Skin epidermis (tissue), 12 donors: ENCODE measurements at regions not wholly inside any gene's neighbourhood (a gene's known extent, or its start where the extent isn't known, plus 50 kb on each side); places are given as distances from the start of the nearest gene placed in this dataset.

ENCODE experiments used
- H3K27ac ChIP-seq, 21 experiments: fragments of 200-600 bp; sonication (generic) in 11 of 21; one replicate each; pipeline ENCODE4 v1.5.0; 2020; ENCODE audit warnings: mild to moderate bottlenecking in 3 of 21, inconsistent platforms in 2 of 21, moderate library complexity in 2 of 21
- H3K4me3 ChIP-seq, 7 experiments: fragments of 200-600 bp; sonication (generic) in 2 of 7; one replicate each; pipeline ENCODE4 v1.5.0; 2020; ENCODE audit warnings: inconsistent platforms in 2 of 7, mild to moderate bottlenecking in 2 of 7, moderate library complexity in 1 of 7

DNA sequence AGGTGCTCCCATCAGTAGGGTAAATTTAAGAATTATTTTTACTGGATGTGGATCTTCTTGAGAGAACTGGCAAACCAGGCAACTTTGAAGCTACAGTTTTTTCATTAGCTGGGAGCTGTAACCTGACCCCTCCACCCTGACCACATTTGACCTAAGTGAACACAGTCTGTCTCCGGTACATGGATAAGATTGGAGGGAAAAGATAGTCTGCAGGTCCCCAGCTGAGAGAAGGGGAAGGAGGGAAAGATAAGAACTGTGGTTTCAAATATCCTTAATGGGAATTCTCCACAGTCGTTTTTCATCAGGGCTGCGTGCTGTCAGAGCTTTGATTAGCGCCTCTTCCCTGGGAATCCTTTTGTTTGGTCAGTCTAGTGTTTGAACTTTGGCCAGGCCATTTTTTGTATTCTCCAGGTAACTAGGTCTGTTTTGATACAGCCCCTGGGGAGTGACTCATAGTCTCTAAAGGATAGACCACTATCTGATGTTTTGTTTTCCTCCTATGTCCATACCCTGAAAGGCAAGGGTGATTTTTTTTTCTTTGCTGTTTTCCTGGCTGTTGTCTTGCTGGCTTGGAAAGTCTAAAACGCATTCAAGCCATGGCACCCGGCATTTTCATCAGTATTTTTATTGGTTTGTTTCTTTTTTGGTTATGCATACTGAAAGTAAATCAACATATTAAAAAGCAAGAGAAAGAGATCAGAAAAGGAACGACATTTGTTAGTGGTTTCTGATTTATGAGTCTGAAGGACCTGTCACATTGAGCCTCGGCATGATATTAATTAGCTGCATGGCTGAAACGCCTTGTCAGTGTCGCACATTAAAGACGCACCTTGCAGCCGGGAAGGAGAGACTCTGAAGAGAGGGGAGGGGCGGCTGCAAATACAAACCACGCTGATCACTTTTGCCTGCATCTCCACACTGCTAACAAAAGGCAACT is 183.4 kb upstream of the FN1 start:
- Histone ChIP-seq H3K27ac (no peak overlapping the region), H3K4me3 (no peak overlapping the region)

DNA sequence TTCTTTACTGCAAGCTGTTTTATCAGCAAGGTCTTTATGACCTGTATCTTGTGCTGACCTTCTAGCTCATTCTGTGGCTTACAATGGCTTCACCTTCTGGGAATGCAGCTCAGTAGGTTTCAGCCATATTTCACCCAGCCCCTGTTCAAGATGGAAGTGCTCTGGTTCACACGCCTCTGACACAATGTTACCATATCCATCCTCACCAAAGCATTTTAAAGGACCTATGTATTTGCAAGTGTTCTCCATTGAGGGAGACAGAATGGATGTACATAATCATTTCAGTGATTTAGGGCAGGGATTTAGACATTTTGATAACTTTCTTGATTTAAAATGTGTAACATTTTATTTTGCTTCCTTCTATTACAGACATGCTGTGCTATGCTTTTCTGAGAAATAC is 182.3 kb upstream of the FN1 start:
- H3K27ac ChIP-seq: no peak overlapping the region
- H3K4me3 ChIP-seq: no peak overlapping the region

DNA sequence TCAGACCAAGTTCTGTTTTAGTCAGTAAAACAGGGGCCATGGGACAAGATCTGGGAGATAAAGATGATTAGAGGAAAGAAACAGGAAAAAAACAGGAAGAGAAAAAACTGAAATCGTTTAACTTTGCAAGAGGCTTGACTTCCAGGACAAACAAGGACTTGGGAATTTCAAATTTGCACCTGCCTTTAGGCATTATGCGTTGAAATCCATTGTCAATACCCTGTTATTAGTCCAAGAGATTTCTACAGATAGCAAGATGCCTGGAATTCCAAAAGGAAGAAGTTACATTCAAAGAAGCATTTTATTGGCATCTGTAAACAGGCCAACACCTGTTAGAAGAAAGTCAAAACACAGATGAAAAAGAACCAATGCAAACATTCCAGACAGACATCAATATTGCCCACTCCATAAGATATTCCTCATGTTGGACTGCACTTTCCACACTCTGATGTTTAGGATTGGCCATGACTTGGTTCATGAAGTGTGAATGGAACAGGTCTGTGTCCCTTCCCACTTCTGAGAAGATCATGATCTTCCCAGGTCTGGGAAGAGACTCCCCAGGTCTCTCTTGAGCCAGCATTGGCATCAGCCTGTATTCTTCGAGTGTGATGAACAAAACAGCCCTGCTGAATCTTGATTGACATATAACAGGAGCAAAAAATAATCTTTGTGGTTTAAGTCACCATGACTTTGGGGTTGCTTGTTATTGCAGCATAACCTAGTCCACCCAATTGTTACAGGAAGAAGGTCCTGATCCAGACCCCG is 181.4 kb upstream of the FN1 start:
- no peak overlapping the region for H3K27ac ChIP-seq
- no peak overlapping the region for H3K4me3 ChIP-seq

DNA sequence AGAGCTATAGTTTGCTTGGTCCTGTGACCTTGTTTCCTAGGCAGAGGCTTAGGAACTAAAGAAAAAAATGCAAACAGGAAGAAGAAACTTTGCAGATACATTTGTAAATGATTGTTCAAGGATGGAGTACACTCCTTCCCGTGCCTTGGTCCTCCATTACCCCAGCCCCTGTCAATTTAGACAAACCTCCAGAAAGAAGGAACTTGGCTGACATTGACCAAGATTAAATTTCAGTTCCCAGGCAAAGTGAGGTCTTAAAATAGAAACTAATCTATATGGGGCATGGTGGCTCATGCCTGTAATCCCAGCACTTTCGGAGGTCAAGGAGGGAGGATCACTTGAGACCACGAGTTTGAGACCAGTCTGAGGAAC is 179.9 kb upstream of the FN1 start:
- no peak overlapping the region for H3K4me3 ChIP-seq
- no peak overlapping the region for H3K27ac ChIP-seq

DNA sequence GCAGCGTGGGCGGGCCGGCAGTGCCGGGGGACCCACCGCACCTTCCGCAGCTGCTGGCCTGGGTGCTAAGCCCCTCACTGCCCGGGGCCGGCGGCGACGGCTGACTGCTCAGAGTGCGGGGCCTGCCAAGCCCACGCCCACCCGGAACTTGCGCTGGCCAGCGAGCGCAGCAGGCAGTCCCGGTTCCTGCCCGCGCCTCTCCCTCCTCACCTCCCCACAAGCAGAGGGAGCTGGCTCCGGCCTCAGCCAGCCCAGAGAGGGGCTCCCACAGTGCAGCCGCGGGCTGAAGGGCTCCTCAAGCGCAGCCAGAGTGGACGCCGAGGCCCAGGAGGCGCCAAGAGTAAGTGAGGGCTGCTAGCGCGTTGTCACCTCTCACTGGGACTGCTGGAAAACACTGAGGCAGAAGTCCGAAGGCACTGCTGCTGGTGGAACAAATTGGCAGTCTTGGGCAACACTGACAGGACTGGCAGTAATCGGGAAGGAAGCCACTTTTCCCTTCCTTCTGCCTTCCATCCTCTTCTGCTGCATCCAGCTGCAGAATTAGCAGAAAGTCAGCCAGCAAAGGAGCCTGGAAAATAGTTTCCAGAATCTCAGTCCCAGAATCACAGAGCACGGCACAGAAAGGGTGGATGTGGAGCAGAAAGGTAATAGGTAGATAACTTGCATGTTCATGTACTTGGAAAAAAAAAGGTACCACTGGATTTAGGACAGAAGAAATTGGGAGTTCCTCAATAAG is 179.4 kb upstream of the FN1 start:
- H3K4me3 ChIP-seq: no peak overlapping the region

DNA sequence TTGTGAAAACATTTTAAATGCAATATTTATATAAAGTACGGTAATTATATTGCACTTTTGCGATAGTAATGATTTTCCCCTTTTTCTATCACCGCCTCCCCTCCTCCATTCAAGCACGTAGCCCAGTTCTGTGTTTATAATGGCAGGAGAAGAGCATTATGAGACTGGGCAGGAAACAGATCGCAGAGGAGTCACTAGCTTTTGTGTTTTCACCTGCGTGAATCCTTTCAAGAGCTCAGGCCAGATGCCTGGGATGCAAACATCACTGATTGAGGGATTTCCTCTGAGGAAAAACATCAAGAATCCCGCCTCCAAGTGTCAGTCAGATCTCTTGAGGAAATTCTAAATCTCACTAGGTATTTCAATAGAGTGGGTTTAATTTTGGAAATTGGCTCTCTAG is 178.4 kb upstream of the FN1 start:
- Histone ChIP-seq H3K27ac (no peak overlapping the region), H3K4me3 (no peak overlapping the region)

More for the DNA sequence above, 179.4 kb upstream of the FN1 start:
- no peak overlapping the region for H3K27ac ChIP-seq

DNA sequence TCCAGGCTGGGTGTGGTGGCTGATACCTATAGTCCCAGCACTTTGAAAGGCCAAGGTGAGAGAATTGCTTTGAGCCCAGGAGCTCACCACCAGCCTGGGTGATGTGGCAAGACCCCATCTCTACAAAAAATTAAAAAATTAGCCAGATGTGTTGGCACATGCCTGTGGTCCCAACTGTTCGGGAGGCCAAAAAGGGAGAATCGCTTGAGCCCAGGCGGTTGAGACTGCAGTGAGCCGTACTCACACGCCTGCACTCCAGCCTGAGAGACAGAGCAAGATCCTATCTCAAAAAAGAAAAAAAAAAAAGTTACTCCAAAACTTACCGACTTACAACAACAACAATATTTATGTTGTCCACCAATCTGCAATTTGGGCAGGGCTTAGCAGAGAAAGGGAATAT is 178.0 kb upstream of the FN1 start:
- no peak overlapping the region for H3K27ac ChIP-seq
- no peak overlapping the region for H3K4me3 ChIP-seq

DNA sequence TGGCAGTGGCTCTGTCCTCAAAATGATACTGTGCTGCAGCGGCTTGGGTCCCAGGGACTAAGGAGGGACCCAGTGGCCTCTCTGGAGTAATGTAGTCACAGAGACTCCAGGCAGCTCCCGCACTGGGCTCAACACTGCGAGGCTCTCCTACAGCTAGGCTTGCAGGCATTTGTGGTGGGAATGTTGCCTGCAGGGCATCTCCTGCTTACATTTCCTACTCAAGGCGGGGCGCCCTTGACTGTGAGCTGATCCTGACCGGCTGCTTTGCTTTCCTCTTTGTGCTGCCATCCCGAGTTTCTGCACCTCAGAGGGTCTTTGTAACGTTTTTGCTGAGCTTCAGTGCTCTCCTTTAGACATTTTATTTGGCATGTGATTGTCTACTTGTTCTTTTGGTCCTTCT is 177.4 kb upstream of the FN1 start:
- Histone ChIP-seq H3K27ac (peak overlapping the region in 1 of 21 experiments; percentile 46), H3K4me3 (no peak overlapping the region)

DNA sequence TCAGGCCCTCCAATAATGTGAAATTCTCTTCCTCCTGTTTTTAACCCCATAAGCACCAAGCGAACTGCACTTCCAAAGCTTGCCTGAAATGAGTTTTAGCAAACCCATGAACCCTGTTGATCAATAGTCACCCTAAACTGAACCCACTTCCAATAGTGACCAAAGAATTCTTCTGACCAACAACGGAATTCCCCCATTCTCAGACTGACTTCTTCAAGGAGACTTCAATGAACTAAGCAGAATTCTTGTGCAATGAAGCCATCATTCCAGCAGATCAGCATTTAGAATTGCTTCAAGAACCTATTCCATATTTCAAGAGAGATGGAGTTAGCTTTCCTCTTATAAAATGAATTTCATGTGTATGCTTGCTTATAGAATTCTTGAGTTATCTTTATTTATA is 176.9 kb upstream of the FN1 start:
- no peak overlapping the region for H3K4me3 ChIP-seq
- H3K27ac ChIP-seq: no peak overlapping the region

DNA sequence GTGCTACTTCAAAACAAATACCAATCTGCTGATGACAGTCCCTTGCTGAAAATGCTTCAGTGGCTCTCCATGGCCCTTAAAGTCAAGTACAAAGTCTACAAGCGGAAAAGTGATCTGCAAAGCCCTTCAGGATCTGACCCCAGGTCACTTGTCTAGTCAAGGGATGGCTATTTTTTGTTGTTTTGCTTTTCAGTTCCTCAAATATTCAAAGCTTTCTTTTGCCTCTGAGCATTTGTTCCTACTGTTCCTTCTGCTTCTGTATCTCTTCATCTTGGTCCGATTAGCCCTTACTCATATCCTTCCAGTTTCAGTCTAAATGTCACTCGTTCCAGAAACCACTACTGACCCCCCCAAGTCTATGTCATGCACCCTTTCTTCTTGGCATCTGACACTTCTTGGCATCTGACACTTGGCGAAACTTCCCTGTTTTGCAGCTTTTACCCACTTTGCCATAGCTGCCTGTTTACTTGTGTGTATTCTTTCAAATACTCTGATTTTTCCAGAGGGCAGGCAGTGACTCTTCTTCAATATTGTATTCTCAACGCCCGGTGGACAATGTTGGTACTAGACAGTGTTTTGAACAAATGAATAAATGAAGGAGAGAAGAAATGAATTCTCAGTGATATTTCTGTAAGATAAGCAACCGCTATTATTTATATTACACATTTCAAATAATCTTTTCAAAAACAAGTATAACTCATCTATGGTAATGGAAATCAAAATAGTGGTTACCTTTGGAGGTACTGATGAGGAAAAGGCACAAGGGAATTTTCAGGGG is 175.9 kb upstream of the FN1 start:
- Histone ChIP-seq H3K4me3 (no peak overlapping the region), H3K27ac (no peak overlapping the region)

DNA sequence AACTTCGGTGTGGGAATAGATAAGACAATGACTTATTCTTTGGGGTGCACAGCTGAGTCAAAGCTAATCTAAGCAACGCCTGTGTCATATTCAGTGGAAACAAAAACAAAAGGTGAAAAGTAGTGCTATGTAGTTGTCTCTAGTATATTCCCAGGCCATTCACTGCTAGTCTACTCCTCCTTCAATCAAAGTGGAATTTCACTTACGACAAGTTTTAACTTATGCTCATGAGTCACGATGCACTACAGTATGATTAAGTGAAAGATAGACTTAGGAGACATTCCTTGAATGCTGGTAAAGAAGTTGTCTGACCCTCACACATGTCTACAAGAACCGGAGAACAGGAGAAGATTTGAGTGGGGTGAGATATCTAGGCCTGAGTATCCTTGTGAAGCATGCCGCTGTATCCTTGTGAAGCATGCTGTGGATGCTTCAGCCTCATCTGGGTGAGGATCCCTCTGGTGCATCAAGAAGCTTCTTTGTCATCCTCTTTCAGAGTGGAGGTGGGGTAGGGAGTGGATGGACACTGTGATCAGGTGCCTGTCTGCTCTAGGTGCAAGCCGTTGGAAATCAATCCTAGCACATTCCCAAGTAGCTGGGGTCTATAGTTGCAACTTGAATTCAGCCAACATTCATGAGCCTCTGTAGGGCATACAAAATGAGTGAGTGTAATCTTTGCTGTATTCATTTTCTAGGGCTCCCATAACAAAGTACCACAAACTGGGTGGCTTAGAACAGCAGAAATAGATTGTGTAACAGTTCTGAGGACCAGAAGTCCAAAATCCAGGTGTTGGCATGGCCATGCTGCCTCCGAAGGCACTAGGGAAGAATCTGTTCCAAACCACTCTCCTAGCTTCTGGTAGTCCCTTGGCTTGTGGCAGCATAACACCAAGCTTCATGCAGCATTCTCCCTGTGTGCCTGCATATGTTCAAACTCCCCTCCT is 173.5 kb upstream of the FN1 start:
- no peak overlapping the region for H3K4me3 ChIP-seq

DNA sequence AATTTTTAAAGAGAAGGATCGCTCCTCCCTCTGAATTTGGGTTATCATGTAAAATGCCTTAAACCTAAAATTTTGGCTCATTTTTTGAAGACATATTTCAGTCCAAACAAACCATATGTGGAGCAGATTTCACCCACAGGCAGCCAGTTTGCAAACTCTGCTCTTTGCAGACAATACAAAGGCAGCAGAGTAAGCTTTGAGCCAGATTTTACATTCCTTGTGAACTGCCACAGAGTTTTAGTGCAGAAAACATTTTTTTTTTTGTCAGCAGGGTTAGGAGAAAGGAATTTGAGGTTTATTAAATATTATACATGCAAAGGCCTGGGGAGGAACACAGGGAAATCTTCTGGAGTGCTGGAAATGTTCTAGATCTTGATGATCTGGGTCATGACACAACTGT is 171.9 kb upstream of the FN1 start:
- Histone ChIP-seq H3K4me3 (no peak overlapping the region), H3K27ac (peak overlapping the region in 1 of 21 experiments; percentile 20)

More for the DNA sequence above, 173.5 kb upstream of the FN1 start:
- H3K27ac ChIP-seq: no peak overlapping the region

DNA sequence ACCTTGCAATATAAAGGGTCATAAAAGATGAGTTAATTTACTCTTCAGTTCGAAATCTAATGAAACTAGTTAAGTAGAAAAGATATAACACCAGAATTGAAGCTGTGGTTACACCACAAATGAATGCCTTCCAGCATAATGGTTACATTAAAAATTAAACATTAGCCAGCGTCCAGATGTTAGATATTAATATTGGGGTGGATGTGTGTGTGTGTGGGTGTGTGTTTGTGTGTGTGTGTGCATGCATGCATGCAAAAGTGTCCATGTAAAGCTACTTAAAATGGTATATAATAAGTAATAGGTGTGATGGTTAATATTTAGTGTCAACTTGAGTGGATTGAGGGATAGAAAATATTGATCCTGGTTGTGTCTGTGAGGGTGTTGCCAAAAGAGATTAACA is 170.4 kb upstream of the FN1 start:
- Histone ChIP-seq H3K27ac (no peak overlapping the region), H3K4me3 (no peak overlapping the region)

DNA sequence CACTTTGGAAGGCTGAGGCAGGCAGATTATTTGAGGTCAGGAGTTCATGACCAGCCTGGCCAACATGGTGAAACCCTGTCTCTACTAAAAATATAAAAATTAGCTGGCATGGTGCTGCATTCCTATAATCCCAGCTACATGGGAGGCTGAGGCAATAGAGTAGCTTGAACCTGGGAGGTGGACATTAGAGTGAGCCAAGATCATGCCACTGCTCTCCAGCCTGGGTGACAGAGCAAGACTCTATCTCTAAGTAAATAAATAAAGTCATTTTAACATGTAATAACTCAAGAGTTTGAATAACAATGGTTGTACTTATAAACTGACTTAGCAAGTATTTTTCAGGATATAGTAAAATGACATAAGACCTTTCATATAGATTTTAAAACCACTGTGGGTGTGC is 169.3 kb upstream of the FN1 start:
- Histone ChIP-seq H3K4me3 (no peak overlapping the region), H3K27ac (no peak overlapping the region)

DNA sequence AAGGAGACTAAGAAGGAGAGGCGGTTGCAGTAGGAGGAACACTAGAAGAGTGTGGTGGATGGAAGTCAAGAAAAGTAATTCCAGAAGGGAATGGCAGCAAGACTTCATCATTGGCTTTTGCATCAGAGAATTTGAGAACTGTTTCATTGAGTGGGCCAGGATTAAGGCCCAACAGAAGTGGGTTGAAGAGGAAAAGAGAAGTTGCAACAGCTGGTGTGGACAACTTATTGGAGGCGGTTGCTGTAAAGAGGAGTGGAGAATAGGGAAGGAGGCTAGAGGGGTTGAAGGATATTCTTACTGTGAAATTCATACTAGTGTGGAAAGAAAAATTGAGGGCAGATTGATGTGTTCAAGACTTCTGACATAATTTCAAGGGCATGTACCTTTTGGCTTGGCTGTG is 168.7 kb upstream of the FN1 start:
- no peak overlapping the region for H3K4me3 ChIP-seq
- no peak overlapping the region for H3K27ac ChIP-seq

DNA sequence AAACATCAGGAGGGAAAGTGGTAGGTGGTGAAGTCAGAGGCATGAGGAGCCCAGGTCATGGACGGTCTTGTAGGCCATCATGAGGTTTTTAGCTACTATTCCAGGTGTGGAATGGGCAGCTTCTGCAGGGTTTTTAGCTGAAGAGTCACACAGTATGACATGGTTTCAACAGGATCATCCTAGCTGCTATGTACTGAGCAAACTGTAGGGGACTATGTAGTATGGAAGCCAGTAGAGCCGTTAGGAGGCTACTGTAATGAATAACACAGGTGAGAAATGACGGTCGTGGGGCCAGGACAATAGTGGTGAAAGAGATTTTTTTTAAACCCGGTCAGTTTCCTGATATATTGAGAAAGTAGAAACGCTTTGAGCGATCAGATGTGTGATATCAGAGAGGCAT is 167.6 kb upstream of the FN1 start:
- Histone ChIP-seq H3K27ac (no peak overlapping the region), H3K4me3 (no peak overlapping the region)

DNA sequence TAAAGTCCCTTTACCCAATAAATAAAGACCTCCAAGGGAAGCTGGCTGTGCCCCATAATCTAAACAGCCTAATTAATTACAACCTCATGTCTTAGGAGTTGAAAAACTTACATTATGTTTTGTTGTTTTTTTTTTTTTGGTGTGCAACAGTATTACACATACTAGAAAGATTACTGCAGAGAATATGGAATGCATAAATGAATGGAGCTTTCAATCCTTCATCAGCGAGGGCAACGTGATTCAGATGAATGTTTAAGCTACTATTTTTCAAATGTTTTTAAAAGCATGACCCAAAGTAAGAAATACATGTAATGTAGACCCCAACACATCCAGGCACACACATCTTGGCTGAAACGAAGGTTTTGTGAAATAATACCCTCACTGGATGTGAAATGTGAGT is 167.1 kb upstream of the FN1 start:
- Histone ChIP-seq H3K27ac (no peak overlapping the region), H3K4me3 (no peak overlapping the region)

DNA sequence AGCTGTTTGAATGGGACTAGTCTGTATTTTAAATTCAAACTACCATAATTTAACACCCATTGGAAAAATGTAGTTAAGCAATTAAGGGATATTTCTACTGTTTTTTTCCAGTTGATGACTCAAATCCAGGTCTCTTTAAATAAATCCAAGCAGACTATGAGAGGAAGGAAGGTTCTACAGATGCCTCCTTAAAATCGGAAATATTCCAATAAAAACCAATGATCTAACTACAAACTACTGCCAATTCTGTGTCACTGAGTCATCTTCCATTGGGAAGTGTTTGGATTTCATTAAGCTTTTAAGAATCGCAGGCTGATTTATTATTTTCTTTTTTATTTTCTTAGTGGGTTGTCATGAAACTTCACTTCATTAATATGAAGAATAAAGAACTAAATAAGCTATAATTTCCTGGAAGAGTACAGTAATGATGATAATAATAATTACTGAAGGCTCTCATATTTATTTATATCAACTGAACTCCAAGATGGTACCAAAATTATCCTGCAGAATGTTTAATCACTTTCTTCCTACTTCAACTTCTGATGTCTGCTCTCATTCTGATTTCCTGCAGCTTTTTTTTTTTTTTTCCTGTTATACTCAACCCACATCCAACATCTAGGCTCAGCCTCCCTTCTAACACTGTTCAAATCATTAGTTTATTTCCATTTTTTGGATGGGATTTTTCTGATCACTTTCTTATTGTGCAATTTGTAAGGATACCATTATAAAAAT is 166.3 kb upstream of the FN1 start:
- Histone ChIP-seq H3K27ac (peak overlapping the region in 1 of 21 experiments; percentile 25), H3K4me3 (no peak overlapping the region)
